HepG2 (cell line): ENCODE measurements at regions not wholly inside any gene's neighbourhood (a gene's known extent, or its start where the extent isn't known, plus 50 kb on each side); places are given as distances from the start of the nearest gene placed in this dataset.

Source experiments
- ATAC-seq: fragments of 200-7000 bp; cut with Tn5 transposase; 3 replicates; pipeline ENCODE4 v1.9.1; 2020; ENCODE audit warnings: mild to moderate bottlenecking, moderate library complexity
- BruUV-seq: library from RNA; stranded (reverse); fragments of 400-500 nt; replicated peaks from 2 replicates; lab custom pipeline; 2021; lab: Mats Ljungman, UMichigan
- CTCF ChIA-PET: fragments of 300-600 bp; formaldehyde crosslinking; extraction: SDS; loops from one replicate; lab custom pipeline; 2021; ENCODE audit warnings: low total read pairs, inconsistent platforms, low intra/inter-chr PET ratio; lab: Yijun Ruan, JAX
- POLR2A ChIA-PET: fragments of 350-600 bp; sonication (Branson Sonifier 250); formaldehyde crosslinking; loops from one replicate; lab custom pipeline; 2020; ENCODE audit warnings: antibody characterized with exemption, inconsistent platforms; lab: Yijun Ruan, JAX
- DNase-seq: peaks from one replicate; pipeline ENCODE4 v3.0.0-alpha.2; 2015; ENCODE audit warnings: low spot score
- FAIRE-seq: peaks from 3 replicates; lab custom pipeline; 2011; peaks lifted over from hg19 to GRCh38; lab: Jason Lieb, UNC
- H2AFZ ChIP-seq: one replicate; pipeline ENCODE4 v1.6.1; 2011; ENCODE audit warnings: low read length, inconsistent platforms
- H3K27ac ChIP-seq: fragments of 300-600 bp; 3 replicates; pipeline ENCODE4 v1.8.0; 2011; ENCODE audit warnings: mixed run types, mild to moderate bottlenecking, mixed read lengths, low read length, inconsistent platforms; ENCODE audit not compliant: insufficient read depth; ENCODE audit errors: extremely low read length
- H3K27me3 ChIP-seq, 2 experiments: fragments of 200-600 bp in 1 of 2; 2 replicates in 1 of 2; 3 replicates in 1 of 2; pipeline versions ENCODE4 v1.6.0 to v1.8.0; 2011; ENCODE audit warnings: low read length in 2 of 2, mild to moderate bottlenecking in 2 of 2, moderate library complexity in 2 of 2, inconsistent platforms in 1 of 2; ENCODE audit not compliant: insufficient read depth in 2 of 2, control insufficient read depth in 1 of 2
- H3K36me3 ChIP-seq, 2 experiments: fragments of 200-600 bp in 1 of 2; replicated peaks in 1 of 2; 2 replicates in 1 of 2; 3 replicates in 1 of 2; pipeline versions ENCODE4 v1.5.1 to v1.8.0; 2011; ENCODE audit warnings: low read length in 2 of 2, inconsistent platforms in 1 of 2; ENCODE audit not compliant: insufficient read depth in 2 of 2, control insufficient read depth in 1 of 2
- H3K4me1 ChIP-seq: 2 replicates; pipeline ENCODE4 v1.5.1; 2012; ENCODE audit warnings: low read length, inconsistent platforms; ENCODE audit not compliant: insufficient read depth
- H3K4me2 ChIP-seq: 2 replicates; pipeline ENCODE4 v1.6.0; 2011; ENCODE audit warnings: low read depth, low read length, inconsistent platforms
- H3K4me3 ChIP-seq, 3 experiments: fragments of 200-600 bp in 1 of 3; sonication (generic), shearing (Covaris generic) in 1 of 3; replicated peaks in 1 of 3; 2 replicates each; pipeline ENCODE4 v1.5.1; 2011 to 2016; ENCODE audit warnings: low read length in 3 of 3, inconsistent platforms in 2 of 3, low read depth in 2 of 3, mild to moderate bottlenecking in 2 of 3, control low read depth in 1 of 3, mixed read lengths in 1 of 3; ENCODE audit not compliant: insufficient read depth in 1 of 3
- H3K79me2 ChIP-seq: one replicate; pipeline ENCODE4 v1.6.1; 2011; ENCODE audit warnings: low read length, inconsistent platforms; ENCODE audit not compliant: insufficient read depth
- H3K9ac ChIP-seq: 2 replicates; pipeline ENCODE4 v1.6.0; 2011; ENCODE audit warnings: mild to moderate bottlenecking, low read depth, low read length, inconsistent platforms; ENCODE audit not compliant: insufficient read depth
- H3K9me3 ChIP-seq: 2 replicates; pipeline ENCODE4 v1.5.1; 2012; ENCODE audit warnings: mild to moderate bottlenecking, low read length
- H4K20me1 ChIP-seq: 2 replicates; pipeline ENCODE4 v1.6.0; 2011; ENCODE audit warnings: inconsistent platforms, mild to moderate bottlenecking, low read length, moderate library complexity; ENCODE audit not compliant: insufficient read depth
- AGO2 ChIP-seq: fragments of 200-400 bp; formaldehyde crosslinking; optimal IDR thresholded peaks from 2 replicates; pipeline ENCODE3; 2017; ENCODE audit warnings: mild to moderate bottlenecking, low read depth, low read length, moderate library complexity
- CHD4 ChIP-seq: fragments of 200-600 bp; sonication (generic); IDR thresholded peaks from 2 replicates; pipeline ENCODE4 v1.7.0; 2017; ENCODE audit warnings: mild to moderate bottlenecking, low read length, borderline replicate concordance
- FOXJ3 ChIP-seq: sonication (generic); formaldehyde crosslinking; IDR thresholded peaks from 2 replicates; pipeline ENCODE4 v1.4.0; 2020; ENCODE audit warnings: missing genetic modification reagents, mild to moderate bottlenecking, borderline replicate concordance
- GATA4 ChIP-seq: sonication (generic); IDR thresholded peaks from 2 replicates; pipeline ENCODE4 v1.6.1; 2016; ENCODE audit warnings: antibody characterized with exemption, low read depth, borderline replicate concordance
- KDM4B ChIP-seq: sonication (generic); formaldehyde crosslinking; IDR thresholded peaks from 2 replicates; pipeline ENCODE4 v1.4.0; 2020; ENCODE audit warnings: missing genetic modification reagents
- NR1H2 ChIP-seq: sonication (generic); formaldehyde crosslinking; IDR thresholded peaks from 2 replicates; pipeline ENCODE4 v1.8.1; 2022; ENCODE audit warnings: low read depth, missing genetic modification reagents, borderline replicate concordance
- NR2F1 ChIP-seq, 2 experiments: fragments of 450-650 bp in 1 of 2; formaldehyde crosslinking in 1 of 2; IDR thresholded peaks; 2 replicates each; pipeline versions ENCODE4 v1.5.0 to v1.6.1; 2016 to 2020; ENCODE audit warnings: mild to moderate bottlenecking in 1 of 2, missing compliant biosample characterization in 1 of 2, missing genetic modification reagents in 1 of 2, moderate library complexity in 1 of 2
- TAF15 ChIP-seq: fragments of 200-400 bp; formaldehyde crosslinking; IDR thresholded peaks from one replicate; pipeline ENCODE4 v1.6.1; 2018; ENCODE audit warnings: mild to moderate bottlenecking, low read depth, low read length; ENCODE audit not compliant: poor library complexity, severe bottlenecking
- ZKSCAN8 ChIP-seq: IDR thresholded peaks from 2 replicates; pipeline ENCODE4 v1.6.1; 2016; ENCODE audit warnings: borderline replicate concordance, missing genetic modification reagents, missing compliant biosample characterization
- ZNF547 ChIP-seq: sonication (generic); formaldehyde crosslinking; IDR thresholded peaks from 2 replicates; pipeline ENCODE4 v1.5.1; 2020; ENCODE audit warnings: mild to moderate bottlenecking, missing genetic modification reagents
- ZNF598 ChIP-seq: sonication (generic); formaldehyde crosslinking; IDR thresholded peaks from 2 replicates; pipeline ENCODE4 v1.5.1; 2020; ENCODE audit warnings: mild to moderate bottlenecking, missing genetic modification reagents, borderline replicate concordance
- ZNF670 ChIP-seq: sonication (generic); formaldehyde crosslinking; IDR thresholded peaks from 2 replicates; pipeline ENCODE4 v1.8.0; 2022; ENCODE audit warnings: mild to moderate bottlenecking, missing genetic modification reagents, borderline replicate concordance
- ZNF773 ChIP-seq: sonication (generic); formaldehyde crosslinking; IDR thresholded peaks from 2 replicates; pipeline ENCODE4 v1.4.0; 2020; ENCODE audit warnings: missing genetic modification reagents, borderline replicate concordance
- WGBS: methylation state at CpG from one replicate; pipeline ENCODE4 v1.1.6; 2017; ENCODE audit warnings: low lambda C conversion rate; 5-methylcytosine and 5-hydroxymethylcytosine counted together
- in situ Hi-C: cut with HindIII; loops from 2 replicates; pipeline ENCODE4 v1.10.0; 2017; ENCODE audit warnings: low pct_unique_long_range_greater_than_20kb; ENCODE audit not compliant: extremely low pct_ligation_motif_present
- intact Hi-C: fragments of 100-400 bp; cut with micrococcal nuclease; formaldehyde crosslinking; loops from one replicate; pipeline ENCODE4 v1.10.0; 2022; ENCODE audit not compliant: unreplicated experiment
- TF ChIP-seq, protein P1 (sequence below): sonication (generic); formaldehyde crosslinking; IDR thresholded peaks from 2 replicates; pipeline ENCODE4 v1.4.0; 2020; ENCODE audit warnings: mild to moderate bottlenecking, missing genetic modification reagents, borderline replicate concordance

DNA sequence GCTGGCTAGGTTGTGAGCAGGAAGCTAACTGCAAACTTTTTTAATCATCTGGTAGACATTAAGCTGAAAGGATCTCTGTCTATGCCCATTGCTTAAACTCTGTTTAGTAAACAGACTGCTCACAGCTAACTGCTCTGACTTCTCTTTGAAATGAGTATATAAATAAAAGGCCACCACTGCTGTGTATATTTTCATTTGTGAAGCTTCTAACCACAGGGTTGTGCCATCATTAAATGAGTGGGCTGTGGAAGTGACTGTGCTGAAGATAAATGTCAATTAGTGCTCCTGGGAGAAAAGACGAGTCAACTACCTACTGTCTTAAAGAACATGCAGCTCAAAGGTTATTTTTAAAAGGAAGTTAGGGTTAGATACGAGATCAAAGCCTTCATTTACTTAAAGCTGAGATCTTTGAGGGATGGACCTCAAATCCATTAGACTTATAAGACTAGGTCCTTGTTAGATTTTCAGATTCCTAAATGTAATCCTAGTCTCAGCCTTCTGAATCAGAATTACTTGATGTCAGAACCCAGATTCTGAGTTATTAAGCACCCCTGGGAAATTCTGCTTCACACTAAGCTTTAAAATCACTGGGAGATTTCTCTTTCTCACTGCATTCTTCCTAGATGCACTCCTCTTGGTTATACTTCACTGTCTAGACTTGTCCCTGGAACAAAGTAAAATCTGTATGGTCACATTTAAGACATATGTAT lies 213.1 kb upstream of the FLRT2 start:
- Histone ChIP-seq H3K4me3 (no peak overlapping the region), H3K79me2 (no peaks in the 10 kb centered on the region), H3K9me3 (peaks cover 75% of the 10 kb centered on the region), H4K20me1 (no peaks in the 10 kb centered on the region), H2AFZ (no peak overlapping the region), H3K27me3 (no peaks in the 10 kb centered on the region), H3K9ac (no peak overlapping the region), H3K4me2 (no peak overlapping the region), H3K4me1 (no peaks in the 10 kb centered on the region), H3K27ac (no peak overlapping the region), H3K36me3 (no peaks in the 10 kb centered on the region)
- DNase-seq (no peak), ATAC-seq (no peak), FAIRE-seq (no peak)
- in situ Hi-C loops, result no loop called here
- ChIA-PET CTCF (no interaction called here), POLR2A (no interaction called here)
- WGBS, result 3% methylated on average over 2 of the region's 2 CpGs
- BruUV-seq, result no TSS peak
- intact Hi-C loops, result no loop called here
- TF ChIP-seq ZNF670 (CRISPR knock-in tag) (no peak), ZKSCAN8 (CRISPR knock-in tag) (no peak), CHD4 (no peak), ZNF547 (CRISPR knock-in tag) (no peak), AGO2 (no peak), GATA4 (no peak), ZNF773 (CRISPR knock-in tag) (no peak), ZNF598 (CRISPR knock-in tag) (no peak), NR1H2 (CRISPR knock-in tag) (no peak), TAF15 (no peak), NR2F1 (CRISPR knock-in tag; IDR thresholded peaks at IDR 0.05) (no peak), KDM4B (no peak), FOXJ3 (CRISPR knock-in tag) (no peak)
- TF ChIP-seq, protein P1, sequence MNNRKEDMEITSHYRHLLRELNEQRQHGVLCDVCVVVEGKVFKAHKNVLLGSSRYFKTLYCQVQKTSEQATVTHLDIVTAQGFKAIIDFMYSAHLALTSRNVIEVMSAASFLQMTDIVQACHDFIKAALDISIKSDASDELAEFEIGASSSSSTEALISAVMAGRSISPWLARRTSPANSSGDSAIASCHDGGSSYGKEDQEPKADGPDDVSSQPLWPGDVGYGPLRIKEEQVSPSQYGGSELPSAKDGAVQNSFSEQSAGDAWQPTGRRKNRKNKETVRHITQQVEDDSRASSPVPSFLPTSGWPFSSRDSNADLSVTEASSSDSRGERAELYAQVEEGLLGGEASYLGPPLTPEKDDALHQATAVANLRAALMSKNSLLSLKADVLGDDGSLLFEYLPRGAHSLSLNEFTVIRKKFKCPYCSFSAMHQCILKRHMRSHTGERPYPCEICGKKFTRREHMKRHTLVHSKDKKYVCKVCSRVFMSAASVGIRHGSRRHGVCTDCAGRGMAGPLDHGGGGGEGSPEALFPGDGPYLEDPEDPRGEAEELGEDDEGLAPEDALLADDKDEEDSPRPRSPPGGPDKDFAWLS (CRISPR knock-in tag), result no peak
